NOMO-1 treated with dmso at 0.1 percent for 144 hours (cell line): ENCODE measurements at regions not wholly inside any gene's neighbourhood (a gene's known extent, or its start where the extent isn't known, plus 50 kb on each side); places are given as distances from the start of the nearest gene placed in this dataset.
"Not testable (repeated sequence)": the region's sequence is repeated elsewhere in the genome, so short reads cannot be mapped to it uniquely, and the experiment has no call there.

Source experiments
- DNase-seq: peaks from one replicate; lab custom pipeline; 2025; ENCODE audit not compliant: unreplicated experiment; lab: John Stamatoyannopoulos, UW

DNA sequence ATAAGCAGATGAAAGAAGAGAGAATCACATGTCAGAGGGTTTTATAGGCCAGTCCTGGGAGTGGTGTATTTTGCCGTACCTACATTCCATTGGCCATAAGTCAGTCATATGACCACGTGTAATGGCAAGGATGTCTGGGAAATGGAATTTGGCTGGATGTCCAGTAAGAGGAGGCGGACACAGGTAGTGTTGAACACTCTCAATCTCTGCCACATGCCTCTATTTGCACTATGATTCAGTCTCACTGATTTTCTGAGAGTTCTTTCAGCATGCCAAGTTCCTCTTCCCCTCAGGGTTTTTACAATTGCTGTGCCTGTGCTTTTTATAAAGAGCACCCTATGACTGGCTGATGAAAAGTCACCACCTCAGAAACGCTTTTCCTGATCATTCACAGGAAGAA is 164.2 kb upstream of the GPR101 start:
- no peak for DNase-seq

DNA sequence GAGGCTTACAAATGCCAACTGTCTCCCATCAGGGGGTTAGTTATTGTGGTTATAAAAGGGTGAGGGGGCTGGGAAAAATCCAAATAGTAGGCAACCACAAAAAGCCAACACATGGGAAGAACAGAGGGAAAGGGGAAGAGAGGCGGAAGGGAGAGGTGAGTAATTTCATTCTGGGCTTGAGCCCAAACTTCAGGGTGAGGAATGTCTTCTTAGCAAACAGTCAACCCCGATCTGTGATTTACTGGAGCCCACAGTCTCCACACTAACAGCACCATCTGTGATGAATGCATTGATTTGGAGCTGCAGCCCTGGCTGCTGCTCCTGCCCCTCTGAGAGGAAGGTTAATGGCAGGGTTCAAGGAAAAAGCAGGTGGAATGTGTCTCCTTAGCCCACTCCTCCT is 162.2 kb upstream of the GPR101 start:
- no peak for DNase-seq

DNA sequence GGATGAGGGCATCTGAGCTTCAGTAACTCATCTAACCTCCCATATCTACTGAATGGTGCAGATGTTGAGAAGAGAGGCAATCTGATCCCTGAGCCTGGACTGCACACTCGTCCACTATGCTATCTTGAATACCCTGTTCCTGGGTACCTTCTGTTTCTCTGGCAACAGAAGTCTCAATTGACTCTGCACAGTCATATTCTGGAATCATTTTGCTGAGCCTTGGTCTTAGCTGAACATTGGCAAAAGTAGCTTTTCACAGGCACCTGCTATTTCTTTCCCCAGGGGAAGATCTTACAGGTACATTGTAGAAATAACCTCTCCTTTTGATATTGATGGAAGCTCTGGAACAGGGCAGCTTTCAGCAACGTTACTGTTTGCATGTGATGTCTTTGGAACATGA is 161.5 kb upstream of the GPR101 start:
- no peak for DNase-seq

DNA sequence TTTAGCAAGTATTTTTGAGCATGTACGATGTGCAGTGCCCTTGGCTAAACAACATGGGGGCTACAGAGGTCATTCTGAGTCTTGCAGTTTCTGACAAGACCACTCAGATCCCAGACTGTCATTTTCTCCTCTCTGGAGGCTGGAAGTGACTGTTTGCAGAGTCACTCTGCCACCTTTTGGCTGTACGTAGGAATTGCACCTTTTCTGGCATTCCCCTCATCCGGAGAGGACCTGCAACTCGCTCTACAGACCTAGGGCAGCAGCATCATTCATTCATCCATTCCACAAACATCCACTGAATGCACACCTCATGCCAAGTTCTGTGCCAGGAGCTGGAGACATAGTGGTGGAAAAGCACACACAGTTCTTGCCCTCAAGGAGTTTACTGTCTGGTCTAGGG is 160.4 kb upstream of the GPR101 start:
- no peak for DNase-seq

DNA sequence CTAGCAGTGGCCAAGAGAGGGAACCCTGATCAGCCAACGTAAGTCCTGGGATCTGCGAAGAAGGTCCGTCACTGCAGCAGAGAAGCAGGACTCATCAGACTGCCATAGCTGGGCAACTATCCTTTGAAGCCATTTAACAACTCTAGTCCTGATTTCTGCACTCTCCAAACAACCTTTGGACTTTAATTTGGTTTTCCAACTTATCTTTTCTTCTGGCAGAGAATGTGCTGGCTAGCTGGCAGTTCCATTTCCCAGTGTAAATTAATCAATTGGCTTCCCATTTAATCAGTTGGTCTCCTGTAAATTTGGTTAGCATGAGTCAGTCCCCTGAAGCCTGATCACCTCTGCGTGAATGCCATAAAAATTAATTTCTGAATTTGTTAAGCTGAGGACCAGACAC is 153.7 kb upstream of the GPR101 start:
- DNase-seq: no peak

DNA sequence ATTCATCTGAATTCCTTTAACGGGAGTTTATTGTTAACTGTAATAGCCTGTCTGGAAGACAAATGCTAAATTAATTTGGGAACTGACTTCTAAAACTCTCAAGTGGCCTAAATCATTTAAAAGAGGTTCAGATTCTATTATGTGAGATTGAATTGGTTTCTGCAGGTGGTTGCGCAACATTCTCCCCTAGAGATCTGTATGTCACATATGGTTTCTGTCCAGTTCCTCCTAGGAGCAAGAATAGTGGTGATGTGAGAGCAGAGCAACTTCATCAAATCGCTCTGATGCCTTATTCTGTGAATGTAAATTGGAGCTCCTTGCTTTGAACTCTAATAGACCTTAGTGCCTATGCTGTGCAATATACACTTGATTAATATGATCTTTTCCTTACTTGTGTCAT is 144.6 kb upstream of the GPR101 start:
- no peak for DNase-seq

DNA sequence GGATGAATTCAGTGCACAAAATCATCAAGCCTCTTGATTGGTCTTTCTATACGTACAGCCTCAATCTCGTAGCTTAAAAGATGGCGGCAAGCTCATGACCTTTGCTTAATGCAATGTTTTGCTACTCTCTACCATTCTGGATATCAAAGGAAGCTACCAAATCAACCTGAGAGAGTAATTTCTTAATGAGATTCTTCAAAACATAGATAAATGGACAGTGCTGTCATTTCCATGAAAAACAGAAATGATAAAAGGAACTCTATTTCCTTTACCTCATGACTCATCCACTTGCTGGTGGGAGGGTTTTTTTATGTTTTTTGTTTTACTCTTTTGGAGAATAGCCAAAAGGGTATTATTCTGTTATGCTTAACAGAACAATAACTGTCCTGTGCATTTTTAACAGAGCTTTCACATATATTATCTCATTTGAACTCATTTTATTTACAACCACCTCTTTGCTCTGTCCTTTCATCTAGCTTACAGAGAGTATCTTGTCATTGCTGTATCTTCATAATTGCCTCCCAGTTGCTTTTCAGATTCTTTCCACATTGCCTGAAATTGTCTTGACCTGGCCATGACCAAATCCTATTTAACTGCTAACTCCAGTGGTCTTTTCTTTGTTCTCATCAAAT is 138.6 kb upstream of the GPR101 start:
- DNase-seq: no peak

DNA sequence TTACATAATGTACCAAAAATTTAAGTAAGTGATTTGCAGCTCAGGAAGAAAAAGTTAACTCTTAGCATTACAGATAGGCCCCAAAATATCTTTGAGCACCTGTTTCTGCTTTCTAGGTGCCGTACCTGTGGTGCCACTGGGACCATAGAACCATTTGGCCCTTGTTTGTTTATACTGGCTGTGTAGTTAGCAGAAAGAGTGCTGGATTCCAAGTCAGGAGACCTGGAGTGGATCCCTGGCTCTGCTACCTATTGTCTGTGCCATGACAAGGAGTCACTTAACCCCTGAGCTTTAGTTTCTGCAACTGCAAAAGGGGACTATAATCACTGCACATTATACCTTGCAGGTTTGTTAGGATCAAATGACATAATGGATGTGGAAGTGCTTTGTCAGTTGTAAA is 137.8 kb upstream of the GPR101 start:
- no peak for DNase-seq

DNA sequence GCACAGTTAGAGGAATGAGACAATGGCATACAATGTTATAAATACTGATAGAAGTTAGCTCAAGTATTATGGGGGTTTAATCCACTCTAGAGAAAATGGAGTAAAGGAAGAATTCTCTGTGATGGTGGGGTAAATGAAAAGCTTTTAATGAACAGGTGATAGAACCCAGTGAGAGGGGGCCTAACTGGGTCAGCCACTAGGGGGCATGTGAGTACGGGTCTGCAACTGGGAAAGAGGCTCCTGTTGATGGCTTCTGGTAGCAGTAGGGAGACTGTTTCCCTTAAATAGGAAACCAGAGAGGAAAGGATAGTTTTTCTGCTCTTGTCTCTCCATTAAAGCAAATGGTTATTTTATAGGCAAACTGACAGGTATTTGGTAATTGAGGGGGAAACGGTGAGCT is 132.8 kb upstream of the GPR101 start:
- peak; percentile 0 for DNase-seq

DNA sequence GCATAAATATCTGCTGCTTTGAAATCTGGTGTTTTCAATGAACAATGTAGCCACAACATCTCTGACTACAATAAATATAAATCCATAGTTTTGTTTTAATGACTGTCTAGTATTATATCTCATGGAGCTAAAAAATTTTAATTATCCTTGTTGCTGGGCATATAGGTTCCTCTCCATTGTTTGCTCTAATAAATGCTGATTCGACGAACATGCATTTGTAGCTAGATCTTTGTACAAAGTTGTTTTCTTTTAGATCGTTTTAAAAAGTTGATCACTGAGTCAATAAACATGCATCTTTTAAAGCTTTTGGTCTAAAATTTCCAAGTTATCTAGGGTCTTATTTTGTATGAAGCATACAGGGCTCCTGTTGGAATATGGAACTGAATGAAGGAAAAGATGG is 130.5 kb upstream of the GPR101 start:
- no peak for DNase-seq

DNA sequence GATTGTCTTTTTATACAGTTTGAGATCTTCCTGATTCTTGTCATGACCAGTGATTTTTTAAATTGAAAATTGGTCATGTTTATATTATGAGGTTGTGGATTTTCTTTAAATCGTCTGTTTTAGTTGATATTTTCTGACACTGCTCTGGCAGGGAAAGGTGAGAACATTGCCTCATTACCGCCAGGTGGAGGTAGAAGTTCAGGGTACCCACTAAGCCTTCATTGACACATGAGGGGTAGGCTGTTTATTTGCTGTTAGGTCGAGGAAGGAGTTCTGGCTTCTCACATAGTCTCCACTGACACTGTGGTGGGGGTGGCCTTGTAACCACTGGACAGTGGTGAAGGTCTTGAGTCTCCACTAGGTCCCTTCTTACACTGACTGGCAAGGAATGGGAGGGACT is 117.6 kb upstream of the GPR101 start:
- no peak for DNase-seq

DNA sequence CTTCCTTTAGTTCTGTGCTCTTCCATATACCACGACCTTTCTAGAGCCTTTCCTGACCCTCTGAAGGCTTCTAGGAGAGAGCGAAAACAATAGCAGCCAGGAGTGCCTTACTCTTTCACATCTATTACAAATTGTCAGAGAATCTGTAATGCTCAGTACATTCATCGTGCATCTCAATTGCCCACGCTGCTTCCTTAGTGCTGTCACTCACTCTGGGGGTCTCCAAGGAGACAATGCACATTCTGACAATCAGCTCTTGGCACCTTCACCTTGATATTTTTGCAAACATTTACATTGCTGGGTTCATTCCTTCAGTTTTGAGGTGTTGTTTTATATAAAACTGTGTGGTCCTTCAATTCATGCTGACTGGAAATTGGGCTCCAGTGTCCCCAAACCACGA is 110.1 kb upstream of the GPR101 start:
- DNase-seq: no peak

DNA sequence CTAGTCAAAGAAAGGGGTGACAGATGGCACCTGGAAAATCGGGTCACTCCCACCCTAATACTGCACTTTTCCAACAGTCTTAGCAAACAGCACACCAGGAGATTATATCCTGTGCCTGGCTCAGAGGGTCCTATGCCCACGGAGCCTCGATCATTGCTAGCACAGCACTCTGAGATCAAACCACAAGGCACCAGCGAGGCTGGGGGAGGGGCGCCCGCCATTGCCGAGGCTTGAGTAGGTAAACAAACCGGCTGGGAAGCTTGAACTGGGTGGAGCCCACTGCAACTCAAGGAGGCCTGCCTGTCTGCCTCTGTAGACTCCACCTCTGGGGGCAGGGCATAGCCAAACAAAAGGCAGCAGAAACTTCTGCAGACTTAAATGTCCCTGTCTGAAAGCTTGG is 88.9 kb upstream of the GPR101 start:
- not testable (repeated sequence) for DNase-seq

DNA sequence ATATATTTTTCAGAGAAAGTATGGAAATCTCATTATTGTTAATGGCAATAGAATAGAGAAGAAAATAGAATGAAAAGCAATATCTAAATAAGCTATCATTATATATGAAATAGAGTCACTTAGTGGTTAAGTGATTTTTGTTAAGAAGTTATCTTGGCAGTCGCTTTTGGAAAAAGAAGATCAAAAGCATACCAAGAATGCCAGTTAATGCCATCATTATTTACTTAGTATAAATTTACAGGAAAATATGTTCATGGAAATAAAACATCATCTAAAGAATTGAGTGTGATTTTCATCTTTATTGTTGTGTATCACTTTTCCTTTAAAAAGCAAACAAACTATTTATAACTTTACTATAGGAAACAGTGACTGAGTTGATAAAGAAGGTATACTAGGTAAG is 85.3 kb upstream of the GPR101 start:
- no peak for DNase-seq

DNA sequence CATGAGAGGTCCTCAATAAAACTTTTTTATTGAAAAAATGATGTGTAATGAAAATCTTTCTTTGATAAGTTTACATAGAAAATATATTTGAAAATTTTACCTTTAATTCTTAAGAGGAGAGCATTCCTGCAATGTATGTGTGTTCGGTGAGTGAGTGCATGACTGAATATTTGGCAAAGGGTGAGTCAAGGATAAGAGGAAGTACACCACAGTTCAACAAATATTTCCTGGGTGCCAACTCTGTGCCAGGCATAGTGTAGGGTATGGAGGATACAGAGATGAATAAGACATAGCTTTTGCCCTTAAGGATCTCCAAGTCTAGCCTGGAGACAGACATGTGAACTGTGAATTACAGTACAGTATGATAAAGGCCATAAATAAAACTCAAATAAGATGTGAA is 84.7 kb upstream of the GPR101 start:
- no peak for DNase-seq

DNA sequence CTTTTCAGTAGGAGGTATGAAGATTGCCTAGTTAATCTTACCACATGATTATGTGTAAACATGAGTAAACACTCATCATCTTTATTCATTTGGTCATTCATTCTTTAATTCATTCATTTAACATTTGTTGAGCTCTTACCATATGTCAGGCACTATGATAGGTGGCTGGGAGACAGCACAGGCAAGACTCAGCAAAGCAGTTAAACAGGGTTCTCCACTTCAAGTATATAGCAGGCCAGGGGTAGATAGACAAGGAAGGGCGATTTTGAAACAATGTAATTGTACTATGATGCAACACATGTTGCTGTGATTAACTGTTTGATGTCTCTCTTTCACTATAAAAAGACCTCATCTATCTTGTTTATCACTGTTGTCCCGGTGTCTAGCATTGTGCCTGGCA is 84.3 kb upstream of the GPR101 start:
- no peak for DNase-seq

DNA sequence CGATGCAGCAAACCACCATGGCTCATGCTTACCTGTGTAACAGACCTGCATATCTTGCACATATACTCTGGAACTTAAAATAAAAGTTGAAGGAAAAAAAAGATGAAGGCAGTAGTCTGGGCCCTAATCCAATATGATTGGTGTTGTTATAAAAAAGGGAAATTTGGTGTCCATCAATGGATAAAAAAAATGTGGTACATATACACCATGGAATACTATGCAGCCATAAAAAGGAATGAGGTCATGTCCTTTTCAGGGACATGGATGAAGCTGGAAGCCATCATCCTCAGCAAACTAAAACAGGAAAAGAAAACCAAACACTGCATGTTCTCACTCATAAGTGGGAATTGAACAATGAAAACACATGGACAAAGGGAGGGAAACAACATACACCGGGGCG is 74.1 kb upstream of the GPR101 start:
- not testable (repeated sequence) for DNase-seq

DNA sequence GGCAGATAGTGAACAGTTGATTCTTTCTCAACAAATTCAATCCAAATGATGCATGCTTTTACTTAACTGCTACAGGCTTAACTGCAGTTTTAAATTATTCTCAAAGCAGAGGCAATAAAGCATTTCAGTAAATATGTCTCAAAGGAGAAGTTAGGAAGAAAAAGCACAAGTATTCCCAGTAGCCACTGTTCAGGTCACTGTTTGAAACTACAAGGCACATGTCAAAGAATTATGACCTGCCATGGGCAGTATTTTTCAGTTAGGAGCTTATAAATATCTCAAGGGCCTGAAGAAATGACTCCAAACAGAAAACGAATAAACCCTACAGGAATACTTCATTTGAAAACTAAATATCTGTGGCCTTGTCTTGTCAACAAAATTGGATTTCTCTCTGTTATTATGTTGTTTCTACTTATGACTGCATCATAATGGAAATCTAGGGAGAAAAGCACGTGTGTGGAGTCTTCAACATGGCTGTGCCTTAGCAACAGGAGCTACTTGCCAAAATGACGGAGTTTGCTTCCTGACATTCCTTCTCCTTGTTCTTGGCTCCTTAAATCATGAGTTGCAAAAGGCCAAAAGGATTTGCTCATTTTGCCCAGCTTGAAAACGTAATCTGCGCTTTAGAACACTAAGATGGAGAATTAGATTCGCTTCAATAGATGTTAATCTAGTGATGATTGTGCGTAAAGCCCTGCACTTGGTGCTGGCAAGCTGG is 67.6 kb upstream of the GPR101 start:
- DNase-seq: no peak
